D721Med (cell line): ENCODE measurements at regions not wholly inside any gene's neighbourhood (a gene's known extent, or its start where the extent isn't known, plus 50 kb on each side); places are given as distances from the start of the nearest gene placed in this dataset.

Experiments used
- DNase-seq: peaks from one replicate; pipeline ENCODE4 v3.0.0; 2011; ENCODE audit warnings: low spot score; ENCODE audit not compliant: insufficient read length
- FAIRE-seq: peaks from 2 replicates; lab custom pipeline; 2011; peaks lifted over from hg19 to GRCh38; lab: Jason Lieb, UNC
- CTCF ChIP-seq: IDR thresholded peaks from 2 replicates; pipeline ENCODE4 v1.5.1; 2012; ENCODE audit warnings: mild to moderate bottlenecking, control low read depth; ENCODE audit not compliant: insufficient read depth; ENCODE audit errors: missing control alignments

DNA sequence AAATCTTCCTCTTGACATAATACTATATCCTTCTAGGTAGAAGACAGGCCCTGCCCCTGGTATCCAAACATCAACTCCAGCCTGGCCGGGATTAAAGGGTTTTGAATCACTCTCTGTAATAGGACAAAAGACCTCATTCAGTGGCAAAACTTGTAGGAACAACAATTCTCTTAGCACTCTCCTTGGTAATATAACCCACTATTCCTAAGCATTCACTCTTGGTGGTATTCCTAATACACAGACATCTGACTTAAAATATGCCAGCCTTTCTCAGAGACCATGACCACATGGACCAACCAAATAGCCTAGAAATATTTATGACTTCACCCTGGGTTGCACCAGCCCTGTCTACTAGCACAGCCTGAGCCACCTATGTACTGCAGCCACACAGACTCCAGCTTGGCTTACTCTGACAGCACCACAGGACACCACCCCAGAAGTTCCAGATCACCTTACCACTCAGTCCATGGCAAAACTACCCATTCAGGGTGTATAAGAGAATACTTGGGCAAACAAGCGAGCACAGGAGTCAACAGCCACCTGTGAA, 244.9 kb upstream of the NEBL start:
- FAIRE-seq (no peak), DNase-seq (no peak)
- no peak for TF ChIP-seq CTCF

GRCh38 chr10:21138769-21139340, 241.7 kb upstream of the NEBL start:
- no peak for FAIRE-seq
- TF ChIP-seq CTCF, result no peak
- no peak for DNase-seq

- FAIRE-seq, result no peak
- no peak for DNase-seq
- TF ChIP-seq CTCF, result no peak
Measured at GRCh38 chr10:21135023-21135931, 238.2 kb upstream of the NEBL start.

- no peak for DNase-seq
- FAIRE-seq, result no peak
- no peak for TF ChIP-seq CTCF
Measured at GRCh38 chr10:21134645-21135022, 237.5 kb upstream of the NEBL start.

GRCh38 chr10:21130683-21131442, 233.8 kb upstream of the NEBL start:
- DNase-seq (no peak), FAIRE-seq (no peak)
- no peak for TF ChIP-seq CTCF

- FAIRE-seq (no peak), DNase-seq (no peak)
Measured at GRCh38 chr10:21130108-21130507, 233.0 kb upstream of the NEBL start.

More at GRCh38 chr10:21130108-21130507, 233.0 kb upstream of the NEBL start:
- TF ChIP-seq CTCF, result no peak
